GM18868 (cell line): ENCODE measurements at regions not wholly inside any gene's neighbourhood (a gene's known extent, or its start where the extent isn't known, plus 50 kb on each side); places are given as distances from the start of the nearest gene placed in this dataset.

Experiments
- ATAC-seq: cut with Tn5 transposase; IDR thresholded peaks from one replicate; pipeline ENCODE4 v1.9.1; 2021; ENCODE audit warnings: mild to moderate bottlenecking, moderate library complexity; ENCODE audit not compliant: unreplicated experiment

DNA sequence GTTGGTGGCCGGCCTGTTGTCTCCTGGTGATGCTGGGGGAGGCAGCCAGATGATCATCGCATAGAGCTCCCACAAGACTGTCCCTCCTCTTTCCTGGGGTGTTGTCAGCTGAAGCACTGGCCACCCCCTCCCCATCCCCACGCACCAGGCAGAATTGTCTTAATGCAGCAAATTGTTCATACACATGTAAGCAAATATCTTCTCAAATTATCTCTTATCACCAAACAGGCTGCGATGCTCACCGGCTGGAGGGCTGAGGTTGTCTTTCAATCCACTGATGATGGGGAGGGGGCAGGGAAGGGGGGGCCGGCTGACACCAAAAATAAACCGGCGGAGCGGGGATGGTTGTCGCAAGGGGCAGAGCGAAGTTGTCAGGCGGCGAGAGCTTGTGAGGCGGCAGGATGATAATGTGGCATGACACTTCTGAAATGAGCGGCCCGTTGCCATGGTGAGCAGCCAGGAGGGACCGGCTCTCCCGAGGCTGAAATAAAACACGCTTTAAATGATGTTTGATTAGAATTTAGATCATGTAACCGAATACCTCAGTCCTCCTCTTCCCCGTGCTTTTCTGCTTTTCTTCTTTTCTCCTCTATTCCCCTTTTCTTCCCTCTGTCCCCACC lies 59.8 kb downstream of the MRM1 start:
- ATAC-seq = no peak

DNA sequence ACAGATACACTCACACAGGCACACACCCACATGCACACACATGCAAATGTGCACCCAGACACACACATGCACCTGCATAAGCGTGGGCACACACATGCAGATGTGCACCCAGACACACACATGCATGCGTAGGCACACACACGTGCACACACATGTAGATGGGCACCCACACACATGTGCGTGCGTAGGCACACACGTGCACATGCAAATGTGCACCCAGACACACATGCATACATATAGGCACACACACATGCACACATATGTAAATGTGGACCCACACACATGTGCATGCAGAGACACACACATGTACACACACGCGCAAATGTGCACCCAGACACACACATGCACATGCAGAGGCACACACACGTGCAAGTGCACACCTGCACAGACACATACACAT lies 60.3 kb downstream of the MRM1 start:
- no peak for ATAC-seq

DNA sequence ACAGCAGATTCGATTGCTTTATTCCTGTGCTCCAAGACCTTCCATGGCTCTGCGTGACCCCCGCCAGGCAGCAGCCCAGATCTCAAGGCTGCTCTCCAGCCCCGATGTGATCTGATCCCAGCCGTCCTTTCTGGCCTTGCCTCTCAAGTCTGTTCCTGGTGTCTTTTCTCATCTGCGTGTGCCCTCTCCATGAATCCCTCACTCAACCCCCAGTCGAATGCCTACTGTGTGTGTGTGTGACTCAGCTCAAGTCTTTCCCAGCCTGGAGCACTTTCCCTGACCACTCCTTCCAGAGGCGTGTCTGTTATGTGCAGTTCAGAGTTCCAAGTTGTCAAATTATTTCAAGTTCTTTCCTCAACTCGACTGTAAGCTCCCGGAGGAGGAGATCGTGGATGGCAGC lies 64.0 kb downstream of the MRM1 start:
- ATAC-seq = no peak

DNA sequence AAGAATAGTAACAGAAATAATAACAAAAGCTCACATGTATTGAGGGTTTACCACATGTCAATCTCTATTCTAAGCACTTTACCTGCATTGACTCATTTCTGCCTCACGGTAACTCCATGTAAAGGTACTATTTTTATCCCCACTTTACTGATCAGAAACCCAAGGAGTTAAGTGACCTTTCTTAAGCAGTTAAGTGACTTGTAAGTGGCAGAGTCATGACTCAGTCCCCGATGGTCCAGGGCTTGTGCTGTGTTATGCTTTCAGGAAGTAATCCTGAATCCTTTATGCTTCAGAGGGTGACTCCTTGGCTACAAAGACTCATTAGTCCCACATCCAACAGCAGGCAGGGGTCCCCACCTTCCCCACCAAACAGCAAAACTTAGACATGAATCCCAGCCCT lies 66.5 kb downstream of the MRM1 start:
- no peak for ATAC-seq

DNA sequence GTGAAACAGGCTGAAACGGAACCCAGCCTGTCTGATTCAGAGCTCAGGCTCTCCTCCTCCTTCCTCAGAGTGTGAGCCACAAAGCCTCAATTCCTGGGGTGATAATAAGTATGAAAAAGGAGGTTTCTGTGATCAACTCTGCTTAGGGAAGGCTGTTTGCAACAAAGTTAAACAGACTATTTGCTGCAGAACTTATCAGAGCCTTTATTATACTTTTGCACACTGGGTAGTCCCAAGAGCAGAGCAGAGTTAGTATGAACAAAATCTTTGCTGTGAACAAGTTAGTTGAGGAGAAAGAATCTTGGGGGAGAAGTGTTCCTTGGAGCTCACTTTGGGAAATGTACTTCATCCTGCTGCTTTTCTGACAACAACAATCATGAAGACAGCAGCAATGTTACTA lies 67.4 kb downstream of the MRM1 start:
- no peak for ATAC-seq

DNA sequence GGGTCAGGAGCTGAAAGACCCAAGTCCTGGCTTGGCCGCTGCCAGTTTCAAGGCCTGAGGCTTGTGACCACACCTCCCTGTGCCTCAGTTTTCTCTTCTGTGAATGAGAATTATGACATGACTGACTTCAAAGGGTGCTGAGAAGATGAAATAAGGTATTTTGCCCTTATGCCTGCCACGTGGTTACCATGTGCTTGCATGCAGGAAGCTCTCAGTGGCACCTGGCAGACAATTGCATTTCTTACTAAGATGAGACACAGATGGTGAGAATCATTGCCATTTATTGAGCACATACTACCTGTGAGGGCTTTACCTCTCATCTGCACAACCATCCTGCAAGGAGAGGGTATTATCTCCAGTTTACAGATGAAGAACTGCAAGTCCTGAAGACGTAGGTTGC lies 69.8 kb downstream of the MRM1 start:
- ATAC-seq = no peak

DNA sequence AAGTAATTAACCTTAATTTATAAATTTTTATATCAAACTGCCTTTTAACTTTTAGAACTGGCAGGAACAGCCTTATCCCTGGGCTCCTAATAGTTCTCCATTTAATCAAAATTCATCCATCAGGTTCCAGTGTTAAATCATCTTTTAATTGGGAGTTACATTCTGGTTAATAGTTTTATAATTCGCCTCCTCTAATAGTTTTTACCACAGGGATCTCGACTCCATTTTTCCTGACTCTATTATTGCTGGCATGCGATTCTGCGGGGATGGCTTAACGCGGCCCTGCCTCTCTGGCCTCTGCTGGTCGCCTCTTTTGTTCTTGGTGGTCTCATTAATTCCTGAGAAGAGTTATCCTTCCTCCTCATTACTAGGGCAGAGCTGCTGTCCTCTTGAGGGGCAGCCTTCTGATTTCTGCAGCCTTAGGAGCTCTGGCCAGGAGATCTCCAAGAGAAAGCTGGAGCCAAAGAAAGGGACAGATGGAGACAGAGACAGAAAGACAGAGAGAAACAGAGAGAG lies 71.1 kb downstream of the MRM1 start:
- ATAC-seq = no peak

DNA sequence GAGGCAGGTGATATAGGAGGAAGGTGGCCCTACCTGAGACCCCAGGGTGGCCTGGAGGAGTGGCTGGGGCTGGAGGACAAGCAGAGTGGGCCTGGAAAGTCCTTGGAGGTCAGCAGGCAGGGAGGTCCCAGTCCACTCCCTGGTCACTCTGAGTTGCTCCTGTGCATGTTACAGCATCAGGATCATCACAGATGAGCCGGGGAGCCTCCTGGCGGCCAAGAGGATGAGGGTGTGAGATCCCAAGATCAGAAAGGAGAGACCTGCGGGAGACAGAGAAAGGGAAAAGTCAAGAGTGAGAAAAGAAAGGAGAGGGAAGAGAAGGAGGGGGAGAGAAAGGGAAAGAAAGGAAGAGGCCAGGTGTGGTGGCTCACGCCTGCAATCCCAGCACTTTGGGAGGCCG lies 71.7 kb downstream of the MRM1 start:
- no peak for ATAC-seq

DNA sequence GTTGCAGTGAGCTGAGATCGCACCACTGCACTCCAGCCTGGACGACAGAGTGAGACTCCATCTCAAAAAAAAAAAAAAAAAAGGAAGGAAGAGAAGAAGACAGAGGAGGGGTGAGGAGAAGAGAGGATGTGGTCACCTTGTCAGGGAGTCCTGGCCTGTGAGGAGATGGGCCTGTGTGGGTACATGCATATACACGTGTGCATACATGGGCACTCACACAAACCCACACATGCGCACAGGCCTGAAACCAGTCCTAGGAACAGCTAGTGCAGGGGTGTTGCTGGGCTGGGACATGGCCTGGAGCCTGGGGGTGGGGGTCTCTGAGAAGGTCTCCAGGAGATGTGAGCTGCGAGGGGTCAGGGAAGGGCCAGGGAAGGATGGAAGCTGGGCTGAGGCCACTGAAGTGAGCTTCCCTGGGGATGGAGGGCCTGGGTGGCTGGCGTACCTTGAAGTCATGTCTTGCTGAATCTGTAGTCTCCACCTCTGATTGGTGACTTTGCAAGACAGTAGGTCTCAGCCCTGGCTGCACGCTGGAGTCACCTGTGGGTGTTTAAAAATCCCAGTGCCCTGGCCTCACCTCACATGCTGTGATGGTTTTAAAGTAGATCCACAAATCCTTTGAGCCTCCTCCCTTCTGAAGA lies 72.4 kb downstream of the MRM1 start:
- ATAC-seq = no peak

DNA sequence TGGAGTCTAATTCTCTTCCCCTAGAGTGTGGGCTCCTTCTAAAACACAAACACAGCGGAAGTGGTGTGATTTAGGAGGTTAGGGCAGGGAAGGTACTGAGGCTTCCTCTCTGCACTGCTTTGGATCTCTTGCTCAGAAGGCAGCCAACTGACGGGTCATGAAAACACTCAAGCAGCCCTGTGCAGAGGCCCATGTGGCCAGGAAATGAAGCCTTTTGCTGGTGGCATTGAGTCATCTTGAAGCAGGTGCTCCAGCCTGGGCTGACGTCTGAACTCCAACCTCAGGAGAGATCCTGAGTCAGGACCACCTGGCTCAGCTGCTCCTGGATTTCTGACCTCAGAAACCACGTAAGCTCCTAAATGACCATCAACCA lies 72.9 kb downstream of the MRM1 start:
- no peak for ATAC-seq

DNA sequence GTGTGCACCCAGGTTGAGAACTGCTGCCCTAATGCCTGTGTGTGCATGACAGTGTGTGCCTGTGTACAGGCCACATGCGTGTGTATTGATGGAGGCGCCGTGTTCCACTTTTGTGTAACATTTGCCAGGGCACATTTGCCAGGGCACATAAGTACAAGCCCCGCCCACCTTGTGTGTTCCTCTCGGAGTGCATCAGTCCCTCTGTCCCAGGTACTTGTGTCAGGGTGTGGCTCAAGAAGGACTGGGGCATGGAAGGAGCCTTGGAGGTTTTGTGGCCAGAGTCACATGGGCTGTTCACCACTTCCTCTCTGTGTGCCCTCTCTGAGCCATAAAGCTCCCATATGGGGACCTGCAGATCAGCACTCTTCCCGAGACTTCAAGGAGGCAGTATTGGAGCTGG lies 73.9 kb downstream of the MRM1 start:
- no peak for ATAC-seq

DNA sequence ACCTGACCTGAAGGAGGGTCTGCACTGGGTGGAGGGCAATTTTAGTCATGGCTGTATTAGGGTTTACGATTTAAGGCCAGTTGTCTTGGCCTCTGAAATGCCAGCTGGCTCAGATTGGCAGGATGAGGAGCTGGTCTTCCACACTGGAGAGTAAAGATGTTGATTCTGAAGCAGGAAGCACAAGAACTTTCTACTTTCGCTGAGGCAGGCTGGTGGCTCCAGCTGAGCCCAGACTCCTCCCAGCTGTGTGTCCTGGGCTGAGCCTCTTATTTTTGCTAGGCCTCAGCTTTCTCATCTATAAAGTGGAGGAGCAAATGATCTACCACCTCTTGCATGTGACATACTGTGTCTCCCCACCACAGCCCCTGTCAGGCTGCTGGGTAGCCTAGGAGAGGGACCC lies 74.4 kb downstream of the MRM1 start:
- ATAC-seq = no peak

DNA sequence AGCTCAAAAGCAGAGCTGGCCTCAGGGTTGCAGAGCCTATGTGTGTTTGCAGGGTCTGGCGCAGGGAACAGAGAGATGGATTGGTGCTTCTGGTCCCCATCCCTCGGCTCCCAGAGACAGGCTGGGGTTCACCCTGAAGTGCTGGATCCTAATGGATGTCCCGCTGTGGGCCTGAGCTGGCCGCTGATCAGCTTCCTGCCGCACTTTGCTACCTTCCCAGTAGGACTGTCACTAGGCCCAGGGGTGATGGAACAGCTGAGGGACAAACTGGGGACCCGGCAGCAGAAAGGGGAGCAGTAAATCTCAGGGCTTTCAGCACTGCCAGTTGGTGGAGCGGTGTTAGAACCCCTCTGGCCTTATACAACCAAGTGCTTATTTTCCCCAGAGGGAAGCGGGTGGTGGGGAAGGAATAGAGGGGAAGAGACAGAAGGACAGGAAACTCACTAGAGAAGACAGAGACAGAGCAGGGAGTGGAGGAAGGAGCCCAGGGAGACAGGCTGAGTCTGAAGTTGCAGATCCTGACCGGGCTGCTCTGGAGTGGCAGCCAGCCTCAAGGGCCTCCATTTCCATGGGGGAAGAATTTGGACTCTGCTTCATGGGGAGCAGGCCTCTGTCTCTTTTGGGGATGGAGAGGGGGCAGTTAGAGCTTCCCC lies 78.6 kb downstream of the MRM1 start:
- ATAC-seq = no peak

DNA sequence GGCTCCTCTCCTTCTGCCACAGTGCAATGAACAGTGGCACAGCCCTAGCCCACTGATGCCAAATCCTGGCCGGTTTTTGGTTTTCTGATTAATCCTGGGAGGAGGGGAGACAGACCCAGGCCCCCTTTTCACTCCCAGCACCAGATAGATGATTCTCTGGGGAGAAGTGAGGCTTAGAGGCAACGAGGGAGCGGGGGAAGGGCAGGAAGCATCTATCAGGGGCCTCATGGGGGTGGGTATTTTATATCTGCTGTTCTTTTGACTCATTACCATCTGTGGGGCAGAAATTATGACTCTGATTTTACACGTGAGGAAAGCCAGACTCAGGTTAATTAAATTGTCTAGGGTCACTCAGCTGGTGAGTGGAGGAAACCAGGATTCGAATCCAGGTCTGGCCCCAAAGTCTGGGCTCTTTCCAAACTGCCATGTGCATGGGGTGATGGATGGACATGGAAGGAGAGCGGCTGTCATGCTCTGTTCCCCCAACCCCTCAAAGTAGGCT lies 79.4 kb downstream of the MRM1 start:
- no peak for ATAC-seq

DNA sequence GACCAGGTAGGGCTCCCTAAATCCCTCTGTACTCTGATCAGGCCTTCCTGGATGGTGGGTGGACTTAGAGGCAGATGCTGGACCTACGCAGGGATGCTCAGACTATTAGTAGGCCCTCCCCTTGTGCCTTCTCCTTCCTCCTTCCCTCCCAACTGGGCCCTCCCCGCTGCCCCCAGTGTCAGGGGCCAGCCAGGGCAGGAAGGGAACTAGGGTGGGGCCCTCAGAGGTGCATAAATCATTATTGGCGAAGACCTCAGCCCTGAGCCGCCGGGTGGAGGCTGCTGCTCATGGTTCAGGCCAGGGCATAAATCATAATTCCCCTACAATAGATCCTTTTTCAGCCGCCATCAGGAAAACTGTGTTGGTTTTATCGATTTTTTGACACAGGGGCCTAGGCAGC lies 81.4 kb downstream of the MRM1 start:
- no peak for ATAC-seq

DNA sequence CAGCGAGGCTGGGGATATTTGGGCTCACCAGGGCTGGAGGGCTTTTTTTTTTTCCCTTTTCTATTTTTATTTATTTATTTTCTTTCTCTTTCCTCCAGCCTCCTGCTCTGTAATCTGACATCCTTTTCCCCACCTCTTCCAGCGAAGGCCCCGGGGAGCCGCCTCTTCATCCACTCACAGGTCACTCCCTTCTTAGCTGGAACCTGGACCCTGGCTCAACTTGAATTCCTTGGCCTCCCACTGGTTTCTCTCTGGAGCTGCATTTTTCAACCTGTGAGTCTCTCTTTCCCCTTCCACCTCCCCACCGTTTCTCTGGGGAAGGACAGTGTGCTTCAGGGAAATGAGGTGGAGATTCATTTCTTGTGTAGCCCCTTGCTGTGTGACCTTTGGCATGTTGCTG lies 82.0 kb downstream of the MRM1 start:
- ATAC-seq = no peak

DNA sequence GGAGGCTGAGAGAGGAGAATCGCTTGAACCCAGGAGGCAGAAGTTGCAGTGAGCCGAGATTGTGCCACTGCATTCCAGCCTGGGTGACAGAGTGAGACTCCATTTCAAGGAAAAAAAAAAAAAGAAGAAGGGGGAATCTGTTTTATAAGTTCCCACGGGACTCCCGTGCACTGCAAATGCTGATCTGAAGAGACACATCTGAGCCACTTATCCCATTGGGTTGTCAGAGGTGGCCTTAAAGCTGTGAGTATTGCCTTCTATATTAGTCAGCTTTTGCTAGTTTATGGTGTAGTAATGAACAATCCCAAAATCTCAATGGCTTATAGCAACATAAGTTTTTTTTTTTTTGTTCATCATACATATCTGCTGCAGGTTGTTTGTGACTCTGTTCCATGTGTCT lies 82.8 kb downstream of the MRM1 start:
- ATAC-seq = no peak

DNA sequence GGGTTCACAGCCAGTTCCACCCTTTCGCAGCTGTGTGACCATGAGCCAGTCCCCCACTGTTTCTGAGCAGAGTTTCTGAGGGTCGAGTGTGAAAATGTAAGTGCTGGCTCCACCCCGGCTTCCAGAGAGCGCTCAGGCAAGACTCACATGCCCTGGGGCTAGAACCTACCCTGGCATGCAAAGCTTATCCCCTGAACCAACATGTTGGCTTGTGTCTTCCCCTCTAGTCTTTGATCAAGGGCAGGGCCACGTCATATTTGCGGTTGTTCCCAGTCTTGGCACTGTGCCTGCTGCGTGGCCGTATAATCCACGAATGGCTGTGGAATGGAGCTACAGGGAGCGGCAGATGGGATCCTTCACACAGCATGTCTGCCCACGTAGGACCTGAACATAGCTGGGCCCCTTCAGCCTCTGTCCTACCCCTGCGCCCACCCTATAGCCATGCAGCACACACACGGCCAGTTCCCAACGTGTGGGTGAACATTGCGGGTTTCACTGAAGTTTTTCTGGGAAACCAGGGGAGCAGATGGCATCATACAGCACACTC lies 84.8 kb downstream of the MRM1 start:
- ATAC-seq = no peak

DNA sequence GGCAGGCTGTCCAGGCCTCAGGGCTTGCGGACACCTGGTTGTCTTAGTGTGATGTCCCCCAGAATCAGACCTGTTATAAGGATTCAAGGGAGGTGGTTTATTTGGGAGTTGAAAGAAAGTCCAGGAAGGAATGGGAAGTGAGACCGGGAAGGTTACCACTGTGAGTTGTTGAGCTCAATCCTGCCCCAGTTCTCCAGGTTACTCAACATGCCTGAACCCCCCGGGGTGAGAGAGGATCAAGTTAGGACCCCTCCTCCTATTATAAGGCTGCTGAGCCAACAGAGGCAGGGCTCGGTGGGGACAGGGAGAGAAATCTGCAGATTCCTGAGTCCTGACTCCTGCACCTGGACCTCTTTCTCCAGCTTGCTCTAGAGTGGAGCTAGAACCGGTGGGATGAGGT lies 86.4 kb downstream of the MRM1 start:
- no peak for ATAC-seq

DNA sequence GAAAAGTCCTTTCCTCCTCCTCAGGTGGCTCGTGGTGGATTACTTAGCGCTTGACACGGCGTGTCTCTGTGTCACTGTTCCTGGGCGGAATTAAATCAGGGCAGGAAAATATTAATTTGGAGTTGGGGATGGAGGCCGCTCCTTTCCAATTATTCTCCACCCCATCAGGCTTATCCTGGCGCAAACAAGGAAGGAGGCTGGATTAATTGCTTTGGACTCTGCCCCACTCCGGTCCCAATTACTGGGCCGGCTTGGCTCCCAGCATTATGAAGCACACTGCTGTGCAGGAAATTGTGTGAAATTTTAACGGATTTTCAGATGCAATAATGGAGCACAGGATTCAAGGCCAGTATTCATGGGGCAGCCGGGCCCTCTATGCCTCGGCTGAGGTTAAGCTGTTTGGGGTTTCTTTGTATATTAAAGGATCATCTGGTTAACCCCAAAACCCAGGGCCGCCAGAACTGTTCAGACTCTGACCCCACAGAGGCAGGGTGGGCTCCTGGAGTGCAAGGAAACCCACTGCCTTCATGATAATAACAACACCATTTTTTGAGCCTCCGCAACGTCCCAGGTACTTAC lies 87.8 kb downstream of the MRM1 start:
- ATAC-seq = no peak

DNA sequence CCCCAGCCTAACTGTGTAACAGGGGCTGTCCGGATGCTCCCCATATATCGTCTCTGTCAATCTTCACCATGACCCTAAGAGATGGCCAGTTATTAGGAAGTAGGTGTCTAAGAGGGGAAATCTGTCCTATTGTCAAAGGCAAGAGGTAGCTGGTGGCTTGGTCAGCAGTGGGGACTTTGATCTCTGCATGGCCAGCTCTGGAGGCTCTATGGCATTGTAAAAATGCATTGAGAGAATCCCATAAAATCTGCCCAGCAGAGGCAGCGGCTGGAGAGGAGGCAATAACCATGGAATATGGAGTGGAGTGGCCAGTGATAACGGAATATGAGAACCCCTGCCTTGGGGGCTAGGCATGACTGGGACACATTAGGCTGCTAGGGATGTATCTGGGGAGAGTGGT lies 88.8 kb downstream of the MRM1 start:
- no peak for ATAC-seq

DNA sequence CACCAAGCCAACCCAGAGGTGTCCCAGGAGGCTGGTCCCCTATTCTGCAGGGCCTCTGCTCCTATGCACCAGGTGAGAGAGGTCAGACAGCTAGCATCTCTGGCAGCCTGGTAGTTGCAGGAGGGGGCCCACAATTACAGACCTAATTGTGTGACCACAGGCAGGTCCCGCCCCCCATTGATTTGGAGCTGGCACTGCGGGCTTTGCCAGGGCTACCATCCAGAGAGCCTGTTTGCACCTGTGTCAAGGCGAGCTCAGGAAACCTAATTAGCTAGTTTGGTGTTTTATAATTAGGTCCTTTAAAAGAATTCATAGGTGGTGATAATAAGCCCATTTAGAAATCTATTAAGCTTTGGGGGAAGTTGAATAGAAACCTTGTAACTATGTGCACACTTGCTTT lies 90.2 kb downstream of the MRM1 start:
- ATAC-seq = no peak
